ENCODE measurements at regions not wholly inside any gene's neighbourhood (a gene's known extent, or its start where the extent isn't known, plus 50 kb on each side); places are given as distances from the start of the nearest gene placed in this dataset.

DNA sequence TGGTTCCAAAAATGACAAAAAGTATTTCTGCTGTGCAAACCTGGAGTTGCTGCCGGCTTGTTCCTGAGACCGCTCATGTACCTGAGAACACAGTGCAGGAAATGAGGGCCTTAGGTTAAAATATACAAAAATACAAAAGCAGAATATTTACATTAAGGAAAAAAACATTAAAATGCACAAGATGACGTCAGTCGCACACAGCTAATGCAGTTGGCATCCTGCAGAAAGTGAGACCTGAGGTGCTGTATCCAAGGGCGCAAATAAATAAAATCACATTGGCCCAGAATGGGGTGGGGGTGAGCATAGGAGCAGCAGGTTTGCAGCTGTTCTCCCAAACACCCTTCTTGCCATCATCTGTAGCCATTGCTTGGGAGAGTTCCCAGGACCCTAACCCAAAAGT lies 310.6 kb upstream of the BTBD3 start:
- no peak for DNase-seq (ENCODE audit: low read depth in 1 of 2, low spot score in 1 of 2)
- H3K4me1 ChIP-seq (ENCODE audit: low read depth) = no peaks in the 10 kb centered on the region
- no peak overlapping the region for H3K4me3 ChIP-seq
- no peaks in the 10 kb centered on the region for H3K27me3 ChIP-seq
- TF ChIP-seq, protein P1, sequence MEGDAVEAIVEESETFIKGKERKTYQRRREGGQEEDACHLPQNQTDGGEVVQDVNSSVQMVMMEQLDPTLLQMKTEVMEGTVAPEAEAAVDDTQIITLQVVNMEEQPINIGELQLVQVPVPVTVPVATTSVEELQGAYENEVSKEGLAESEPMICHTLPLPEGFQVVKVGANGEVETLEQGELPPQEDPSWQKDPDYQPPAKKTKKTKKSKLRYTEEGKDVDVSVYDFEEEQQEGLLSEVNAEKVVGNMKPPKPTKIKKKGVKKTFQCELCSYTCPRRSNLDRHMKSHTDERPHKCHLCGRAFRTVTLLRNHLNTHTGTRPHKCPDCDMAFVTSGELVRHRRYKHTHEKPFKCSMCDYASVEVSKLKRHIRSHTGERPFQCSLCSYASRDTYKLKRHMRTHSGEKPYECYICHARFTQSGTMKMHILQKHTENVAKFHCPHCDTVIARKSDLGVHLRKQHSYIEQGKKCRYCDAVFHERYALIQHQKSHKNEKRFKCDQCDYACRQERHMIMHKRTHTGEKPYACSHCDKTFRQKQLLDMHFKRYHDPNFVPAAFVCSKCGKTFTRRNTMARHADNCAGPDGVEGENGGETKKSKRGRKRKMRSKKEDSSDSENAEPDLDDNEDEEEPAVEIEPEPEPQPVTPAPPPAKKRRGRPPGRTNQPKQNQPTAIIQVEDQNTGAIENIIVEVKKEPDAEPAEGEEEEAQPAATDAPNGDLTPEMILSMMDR (IDR thresholded peaks at IDR 0.05; ENCODE audit: low read depth, low read length) = no peak
- H3K9me3 ChIP-seq (ENCODE audit: low read depth) = no peaks in the 10 kb centered on the region
- H3K36me3 ChIP-seq = no peaks in the 10 kb centered on the region
- H3K27ac ChIP-seq = no peak overlapping the region

DNA sequence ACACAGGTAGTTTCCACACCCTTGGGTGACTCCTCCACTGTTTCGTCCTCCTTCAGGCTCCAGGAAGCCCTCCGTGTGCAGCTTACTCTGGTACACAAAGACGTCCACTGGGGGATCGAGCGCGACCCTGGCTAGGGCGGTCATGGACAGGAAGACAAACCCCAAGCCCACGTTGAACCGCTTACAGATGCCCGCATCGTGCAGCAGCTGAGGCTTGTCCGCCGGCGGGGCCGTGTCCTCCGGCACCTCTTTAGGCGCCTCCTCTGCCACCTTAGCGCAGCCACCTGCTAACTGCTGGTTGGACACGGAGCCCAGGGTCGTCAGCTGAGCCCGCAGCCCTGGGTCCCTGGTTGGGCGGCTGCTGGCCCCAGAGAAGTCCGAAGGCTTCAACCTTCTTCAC lies 309.0 kb upstream of the BTBD3 start:
- no peaks in the 10 kb centered on the region for H3K36me3 ChIP-seq
- H3K27me3 ChIP-seq = no peaks in the 10 kb centered on the region
- no peaks in the 10 kb centered on the region for H3K4me1 ChIP-seq (ENCODE audit: low read depth)
- DNase-seq (ENCODE audit: low read depth in 1 of 2, low spot score in 1 of 2) = no peak
- no peak overlapping the region for H3K27ac ChIP-seq
- H3K9me3 ChIP-seq (ENCODE audit: low read depth) = no peaks in the 10 kb centered on the region
- TF ChIP-seq, protein P1 (IDR thresholded peaks at IDR 0.05; ENCODE audit: low read depth, low read length) = no peak
- H3K4me3 ChIP-seq = no peak overlapping the region

DNA sequence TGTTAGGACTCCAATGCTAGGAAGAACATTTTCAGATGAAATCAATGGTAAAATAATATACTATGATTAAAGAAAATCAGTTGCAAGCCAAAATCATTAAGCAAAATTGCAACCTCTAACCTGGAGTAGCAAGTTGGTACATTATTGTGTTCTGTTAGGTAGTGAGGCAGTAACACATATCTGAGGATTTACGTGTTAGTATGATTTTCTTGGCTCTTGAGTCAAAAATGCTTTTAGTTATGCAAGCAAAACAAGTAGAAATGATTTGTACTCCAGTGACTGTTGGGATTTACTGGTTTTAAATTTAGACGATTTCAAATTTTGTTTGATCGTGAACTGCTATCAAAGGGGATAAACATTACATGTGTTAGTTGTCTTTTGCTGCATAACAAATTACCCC lies 293.0 kb upstream of the BTBD3 start:
- no peak overlapping the region for H3K4me3 ChIP-seq
- no peak overlapping the region for H3K27ac ChIP-seq
- no peak for DNase-seq (ENCODE audit: low read depth in 1 of 2, low spot score in 1 of 2)
- TF ChIP-seq, protein P1 (IDR thresholded peaks at IDR 0.05; ENCODE audit: low read depth, low read length) = no peak
- no peaks in the 10 kb centered on the region for H3K27me3 ChIP-seq
- H3K36me3 ChIP-seq = no peaks in the 10 kb centered on the region
- H3K9me3 ChIP-seq (ENCODE audit: low read depth) = no peaks in the 10 kb centered on the region
- H3K4me1 ChIP-seq (ENCODE audit: low read depth) = no peaks in the 10 kb centered on the region

DNA sequence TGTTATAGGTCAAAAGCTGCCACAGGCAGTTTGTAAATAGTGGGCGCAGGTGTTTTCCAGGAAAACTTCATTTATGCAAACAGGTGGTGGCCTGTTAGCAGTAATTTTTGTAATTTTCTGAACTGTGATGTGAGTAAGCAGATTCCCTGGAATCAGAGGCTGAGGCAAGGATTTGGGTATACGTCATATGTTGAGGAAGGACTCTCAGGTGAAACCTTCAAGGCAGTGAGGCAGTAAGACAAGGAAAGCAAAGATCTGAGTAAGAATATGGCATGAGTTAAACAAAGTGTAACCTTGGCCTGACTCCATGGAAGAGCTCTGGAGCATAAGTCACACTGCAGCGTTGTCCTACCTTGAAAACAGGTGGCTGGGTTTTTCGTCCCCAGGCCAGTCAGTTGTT lies 291.1 kb upstream of the BTBD3 start:
- DNase-seq (ENCODE audit: low read depth in 1 of 2, low spot score in 1 of 2) = no peak
- Histone ChIP-seq H3K4me1 (ENCODE audit: low read depth) (no peaks in the 10 kb centered on the region), H3K4me3 (no peak overlapping the region), H3K27ac (no peak overlapping the region), H3K36me3 (no peaks in the 10 kb centered on the region), H3K27me3 (no peaks in the 10 kb centered on the region), H3K9me3 (ENCODE audit: low read depth) (no peaks in the 10 kb centered on the region)
- TF ChIP-seq, protein P1 (IDR thresholded peaks at IDR 0.05; ENCODE audit: low read depth, low read length) = no peak

DNA sequence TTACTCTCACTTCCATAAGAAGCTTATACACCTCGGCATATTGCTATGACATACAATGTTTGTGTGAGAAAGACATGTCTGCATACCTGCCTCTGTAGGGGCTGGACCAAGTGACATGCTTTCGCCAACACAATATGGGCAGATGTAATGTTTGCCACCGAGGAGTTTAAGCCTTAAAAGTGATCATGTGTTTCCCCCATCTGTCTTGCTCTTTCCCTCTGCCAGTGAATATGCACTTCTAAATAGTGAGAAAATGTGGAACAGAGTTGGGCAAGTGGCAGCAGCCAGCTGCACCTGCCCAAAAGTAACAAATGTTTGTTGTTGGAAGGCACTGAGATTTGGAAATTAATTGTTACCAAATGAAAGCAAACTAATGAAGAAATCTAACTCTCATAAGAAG lies 274.8 kb upstream of the BTBD3 start:
- Histone ChIP-seq H3K27ac (no peak overlapping the region), H3K4me3 (no peak overlapping the region), H3K36me3 (no peaks in the 10 kb centered on the region), H3K27me3 (no peaks in the 10 kb centered on the region), H3K9me3 (ENCODE audit: low read depth) (no peaks in the 10 kb centered on the region), H3K4me1 (ENCODE audit: low read depth) (no peaks in the 10 kb centered on the region)
- DNase-seq (ENCODE audit: low read depth in 1 of 2, low spot score in 1 of 2) = no peak
- TF ChIP-seq, protein P1 (IDR thresholded peaks at IDR 0.05; ENCODE audit: low read depth, low read length) = no peak

DNA sequence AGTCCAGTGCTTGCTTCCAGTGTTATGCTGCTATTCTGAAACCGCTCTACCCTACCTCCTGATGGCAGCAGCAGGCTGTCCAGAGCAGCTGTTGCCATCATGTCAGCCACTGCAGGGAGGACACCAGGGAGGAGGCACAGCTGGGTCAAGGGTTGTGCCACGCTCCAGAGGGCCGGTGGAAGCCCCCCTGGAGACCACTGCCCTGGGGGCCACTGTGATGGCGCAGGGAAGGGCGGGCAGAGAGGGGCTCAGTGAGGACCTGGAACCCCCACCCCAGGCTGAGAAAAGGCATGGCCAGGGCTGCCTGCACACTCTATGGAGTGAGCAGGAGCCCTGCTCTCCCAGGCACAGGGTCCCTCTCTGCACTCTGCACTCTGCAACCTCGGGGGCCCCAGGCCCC lies 271.3 kb upstream of the BTBD3 start:
- Histone ChIP-seq H3K27me3 (no peaks in the 10 kb centered on the region), H3K9me3 (ENCODE audit: low read depth) (no peaks in the 10 kb centered on the region), H3K36me3 (no peaks in the 10 kb centered on the region), H3K4me3 (no peak overlapping the region), H3K4me1 (ENCODE audit: low read depth) (no peaks in the 10 kb centered on the region), H3K27ac (no peak overlapping the region)
- TF ChIP-seq, protein P1 (IDR thresholded peaks at IDR 0.05; ENCODE audit: low read depth, low read length) = no peak
- no peak for DNase-seq (ENCODE audit: low read depth in 1 of 2, low spot score in 1 of 2)
